ENCODE measurements at regions not wholly inside any gene's neighbourhood (a gene's known extent, or its start where the extent isn't known, plus 50 kb on each side); places are given as distances from the start of the nearest gene placed in this dataset.

DNA sequence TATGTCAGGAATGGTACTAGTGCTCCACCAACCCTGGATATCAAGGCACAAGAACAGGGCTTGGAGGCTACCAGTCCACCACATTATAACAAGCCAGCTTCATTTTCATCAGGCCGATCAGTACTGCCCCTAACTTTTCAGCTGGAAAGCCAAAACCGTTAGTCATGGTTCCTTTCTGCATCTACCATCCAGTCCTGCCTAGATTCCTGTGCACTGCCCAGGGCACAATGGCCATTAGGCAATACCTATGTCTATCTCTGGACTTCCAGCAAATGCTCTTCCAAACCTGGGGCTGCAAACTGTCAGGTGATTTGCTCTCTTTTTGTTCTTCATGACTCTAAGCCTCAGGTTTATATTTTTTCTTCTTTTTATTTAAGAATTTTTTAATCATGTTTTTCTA is 937.7 kb downstream of the SORCS1 start:
- H3K36me3 ChIP-seq (ENCODE audit: insufficient read depth, low read length): no peaks in the 10 kb centered on the region
- no peak overlapping the region for H3K27ac ChIP-seq (ENCODE audit: low read depth, low read length)
- H3K27me3 ChIP-seq (ENCODE audit: control insufficient read depth in 1 of 2, insufficient read depth in 2 of 2, low read length in 2 of 2): no peaks in the 10 kb centered on the region
- no peaks in the 10 kb centered on the region for H3K4me1 ChIP-seq (ENCODE audit: insufficient read depth, low read length)
- no peaks in the 10 kb centered on the region for H3K9me3 ChIP-seq (ENCODE audit: low read length)
- H3K4me3 ChIP-seq (ENCODE audit: low read depth in 1 of 2, low read length in 2 of 2): no peak overlapping the region
- H3K9ac ChIP-seq (ENCODE audit: low read length): no peak overlapping the region

DNA sequence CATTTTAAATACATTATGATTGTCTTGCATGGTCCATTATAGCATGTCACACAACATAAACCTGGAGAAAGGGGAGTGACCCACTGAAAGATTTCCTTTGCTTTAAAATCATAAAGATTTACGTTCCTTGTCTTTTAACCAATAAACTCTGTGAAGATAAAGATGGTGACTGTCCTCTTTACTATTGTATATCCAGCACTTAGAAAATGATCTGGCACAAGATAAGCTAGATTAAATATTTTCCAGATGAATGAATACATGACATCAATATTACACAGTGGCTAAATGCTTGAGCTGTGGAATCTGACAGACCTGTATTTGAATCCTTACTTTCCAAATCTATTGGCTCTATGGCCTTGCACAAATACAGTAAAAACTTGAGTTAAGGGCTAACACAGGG is 938.4 kb downstream of the SORCS1 start:
- no peaks in the 10 kb centered on the region for H3K4me1 ChIP-seq (ENCODE audit: insufficient read depth, low read length)
- no peaks in the 10 kb centered on the region for H3K27me3 ChIP-seq (ENCODE audit: control insufficient read depth in 1 of 2, insufficient read depth in 2 of 2, low read length in 2 of 2)
- no peak overlapping the region for H3K27ac ChIP-seq (ENCODE audit: low read depth, low read length)
- H3K4me3 ChIP-seq (ENCODE audit: low read depth in 1 of 2, low read length in 2 of 2): no peak overlapping the region
- no peak overlapping the region for H3K9ac ChIP-seq (ENCODE audit: low read length)
- H3K9me3 ChIP-seq (ENCODE audit: low read length): no peaks in the 10 kb centered on the region
- no peaks in the 10 kb centered on the region for H3K36me3 ChIP-seq (ENCODE audit: insufficient read depth, low read length)

GRCh38 chr10:106224676-106225075 is 939.8 kb downstream of the SORCS1 start:
- Histone ChIP-seq H3K9me3 (ENCODE audit: low read length) (no peaks in the 10 kb centered on the region), H3K27me3 (ENCODE audit: control insufficient read depth in 1 of 2, insufficient read depth in 2 of 2, low read length in 2 of 2) (no peaks in the 10 kb centered on the region), H3K27ac (ENCODE audit: low read depth, low read length) (no peak overlapping the region), H3K4me1 (ENCODE audit: insufficient read depth, low read length) (no peaks in the 10 kb centered on the region), H3K4me3 (ENCODE audit: low read depth in 1 of 2, low read length in 2 of 2) (no peak overlapping the region), H3K9ac (ENCODE audit: low read length) (no peak overlapping the region), H3K36me3 (ENCODE audit: insufficient read depth, low read length) (no peaks in the 10 kb centered on the region)

GRCh38 chr10:106217627-106218026 is 946.9 kb downstream of the SORCS1 start:
- Histone ChIP-seq H3K9me3 (ENCODE audit: low read length) (no peaks in the 10 kb centered on the region), H3K27ac (ENCODE audit: low read depth, low read length) (no peak overlapping the region), H3K9ac (ENCODE audit: low read length) (no peak overlapping the region), H3K36me3 (ENCODE audit: insufficient read depth, low read length) (no peaks in the 10 kb centered on the region), H3K4me3 (ENCODE audit: low read depth in 1 of 2, low read length in 2 of 2) (no peak overlapping the region), H3K27me3 (ENCODE audit: control insufficient read depth in 1 of 2, insufficient read depth in 2 of 2, low read length in 2 of 2) (no peaks in the 10 kb centered on the region), H3K4me1 (ENCODE audit: insufficient read depth, low read length) (no peaks in the 10 kb centered on the region)

DNA sequence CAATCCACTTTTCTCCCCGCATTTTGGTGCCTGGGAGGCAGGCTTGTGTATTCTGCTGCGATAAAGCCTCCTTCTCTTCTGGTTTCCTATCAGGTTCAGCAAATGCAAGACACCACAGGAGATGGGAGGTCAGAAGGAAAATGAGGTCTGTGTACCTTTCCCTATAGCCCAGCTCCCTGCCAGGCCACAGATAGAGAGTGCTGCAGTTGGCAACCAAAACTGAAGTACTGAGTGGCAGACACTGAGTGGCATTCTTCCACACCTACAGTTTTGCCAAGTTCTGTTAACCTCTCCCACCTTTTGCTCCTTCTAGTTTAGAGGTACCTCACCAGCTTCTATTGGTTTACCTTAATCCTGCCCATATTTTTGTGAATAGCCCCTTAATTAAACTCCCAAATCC is 948.4 kb downstream of the SORCS1 start:
- Histone ChIP-seq H3K36me3 (ENCODE audit: insufficient read depth, low read length) (no peaks in the 10 kb centered on the region), H3K4me3 (ENCODE audit: low read depth in 1 of 2, low read length in 2 of 2) (no peak overlapping the region), H3K27ac (ENCODE audit: low read depth, low read length) (no peak overlapping the region), H3K4me1 (ENCODE audit: insufficient read depth, low read length) (no peaks in the 10 kb centered on the region), H3K9ac (ENCODE audit: low read length) (no peak overlapping the region), H3K27me3 (ENCODE audit: control insufficient read depth in 1 of 2, insufficient read depth in 2 of 2, low read length in 2 of 2) (no peaks in the 10 kb centered on the region), H3K9me3 (ENCODE audit: low read length) (no peaks in the 10 kb centered on the region)

- H3K4me3 ChIP-seq (ENCODE audit: low read depth in 1 of 2, low read length in 2 of 2): no peak overlapping the region
- H3K4me1 ChIP-seq (ENCODE audit: insufficient read depth, low read length): no peaks in the 10 kb centered on the region
- no peaks in the 10 kb centered on the region for H3K36me3 ChIP-seq (ENCODE audit: insufficient read depth, low read length)
- H3K9ac ChIP-seq (ENCODE audit: low read length): no peak overlapping the region
- H3K27me3 ChIP-seq (ENCODE audit: control insufficient read depth in 1 of 2, insufficient read depth in 2 of 2, low read length in 2 of 2): no peaks in the 10 kb centered on the region
- H3K9me3 ChIP-seq (ENCODE audit: low read length): no peaks in the 10 kb centered on the region
- H3K27ac ChIP-seq (ENCODE audit: low read depth, low read length): no peak overlapping the region
Observed at GRCh38 chr10:106214243-106214642, 950.3 kb downstream of the SORCS1 start.

DNA sequence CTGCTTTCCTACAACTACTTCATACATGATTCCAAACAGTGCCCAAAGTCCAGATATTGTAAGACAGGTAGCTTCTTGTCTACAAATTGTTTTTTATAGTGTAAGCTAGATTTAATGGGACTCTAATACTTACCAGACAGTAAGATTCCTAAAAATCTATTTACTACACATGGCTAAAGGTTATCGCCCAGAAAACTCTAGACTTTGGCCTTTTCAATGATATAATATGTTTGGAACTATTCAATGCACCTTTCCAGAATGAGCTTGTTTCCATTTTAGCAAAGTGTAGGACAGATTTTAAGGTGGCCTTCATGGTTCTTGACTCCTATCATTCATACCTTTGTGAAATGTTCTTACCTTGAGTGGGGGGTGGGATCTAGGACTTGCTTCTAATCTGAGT is 951.0 kb downstream of the SORCS1 start:
- H3K36me3 ChIP-seq (ENCODE audit: insufficient read depth, low read length): no peaks in the 10 kb centered on the region

DNA sequence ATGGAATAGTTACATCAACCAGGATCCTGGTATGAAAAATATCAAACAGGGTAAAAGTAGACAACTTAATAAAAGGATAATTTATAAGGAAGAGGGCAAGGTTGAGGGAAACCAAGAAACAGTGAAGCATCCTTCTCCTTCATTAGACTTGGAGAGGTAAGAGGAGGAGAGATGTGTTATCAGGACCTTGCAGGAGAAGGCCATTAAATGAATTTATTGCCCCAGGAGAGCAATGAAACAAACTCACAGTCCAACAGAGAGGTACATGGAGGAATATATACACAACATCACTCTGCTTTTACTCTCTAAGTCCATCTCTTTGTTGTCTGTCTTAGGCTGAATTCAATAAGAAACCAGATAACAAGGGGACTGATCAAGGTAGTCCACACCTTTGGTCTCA is 966.2 kb downstream of the SORCS1 start:
- Histone ChIP-seq H3K9me3 (ENCODE audit: low read length) (no peaks in the 10 kb centered on the region), H3K4me1 (ENCODE audit: insufficient read depth, low read length) (no peaks in the 10 kb centered on the region), H3K27ac (ENCODE audit: low read depth, low read length) (no peak overlapping the region), H3K4me3 (ENCODE audit: low read depth in 1 of 2, low read length in 2 of 2) (no peak overlapping the region), H3K9ac (ENCODE audit: low read length) (no peak overlapping the region), H3K36me3 (ENCODE audit: insufficient read depth, low read length) (no peaks in the 10 kb centered on the region), H3K27me3 (ENCODE audit: control insufficient read depth in 1 of 2, insufficient read depth in 2 of 2, low read length in 2 of 2) (no peaks in the 10 kb centered on the region)

More for the DNA sequence above, 951.0 kb downstream of the SORCS1 start:
- Histone ChIP-seq H3K9me3 (ENCODE audit: low read length) (no peaks in the 10 kb centered on the region), H3K4me1 (ENCODE audit: insufficient read depth, low read length) (no peaks in the 10 kb centered on the region), H3K9ac (ENCODE audit: low read length) (no peak overlapping the region), H3K27ac (ENCODE audit: low read depth, low read length) (no peak overlapping the region), H3K27me3 (ENCODE audit: control insufficient read depth in 1 of 2, insufficient read depth in 2 of 2, low read length in 2 of 2) (no peaks in the 10 kb centered on the region), H3K4me3 (ENCODE audit: low read depth in 1 of 2, low read length in 2 of 2) (no peak overlapping the region)

DNA sequence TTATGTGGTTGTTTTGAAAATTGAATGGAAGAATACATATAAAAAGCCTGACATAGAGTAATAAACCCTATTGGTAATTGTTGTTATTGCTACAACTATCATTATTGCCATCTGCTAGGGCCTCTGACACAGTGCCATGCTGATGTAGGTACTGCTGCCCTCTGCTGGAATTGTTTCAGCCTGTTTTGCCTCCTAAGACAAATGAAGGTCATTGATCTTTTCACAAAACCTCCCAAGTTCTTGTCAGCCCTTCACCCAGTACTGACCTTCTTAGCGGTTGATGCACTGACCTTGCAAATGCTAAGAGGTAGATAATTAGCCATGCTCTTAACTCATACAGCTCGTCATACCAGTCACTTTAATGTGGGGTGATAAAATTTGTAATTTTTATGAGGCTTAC is 975.2 kb downstream of the SORCS1 start:
- Histone ChIP-seq H3K27me3 (ENCODE audit: control insufficient read depth in 1 of 2, insufficient read depth in 2 of 2, low read length in 2 of 2) (no peaks in the 10 kb centered on the region), H3K36me3 (ENCODE audit: insufficient read depth, low read length) (no peaks in the 10 kb centered on the region), H3K27ac (ENCODE audit: low read depth, low read length) (no peak overlapping the region), H3K4me1 (ENCODE audit: insufficient read depth, low read length) (no peaks in the 10 kb centered on the region), H3K4me3 (ENCODE audit: low read depth in 1 of 2, low read length in 2 of 2) (no peak overlapping the region), H3K9me3 (ENCODE audit: low read length) (no peaks in the 10 kb centered on the region), H3K9ac (ENCODE audit: low read length) (no peak overlapping the region)

DNA sequence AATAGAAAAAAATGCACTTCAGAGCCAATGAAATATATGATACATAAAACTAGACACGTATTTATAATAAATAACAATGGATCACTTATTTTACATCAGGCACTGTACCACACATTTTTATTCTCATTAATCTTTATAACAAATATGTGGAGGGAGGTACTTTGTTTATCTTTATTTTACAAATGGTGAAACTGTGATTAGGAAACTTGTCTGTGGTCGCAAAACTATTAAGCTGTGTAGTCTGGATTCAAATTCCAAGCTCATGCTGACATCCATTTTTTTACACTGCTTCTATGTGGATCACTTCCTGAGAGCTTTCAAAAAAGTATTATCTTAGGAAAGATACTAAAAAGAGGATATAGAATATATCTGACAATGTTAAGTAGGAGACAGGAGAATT is 978.6 kb downstream of the SORCS1 start:
- Histone ChIP-seq H3K36me3 (ENCODE audit: insufficient read depth, low read length) (no peaks in the 10 kb centered on the region), H3K9me3 (ENCODE audit: low read length) (no peaks in the 10 kb centered on the region), H3K9ac (ENCODE audit: low read length) (no peak overlapping the region), H3K27ac (ENCODE audit: low read depth, low read length) (no peak overlapping the region), H3K4me1 (ENCODE audit: insufficient read depth, low read length) (no peaks in the 10 kb centered on the region), H3K4me3 (ENCODE audit: low read depth in 1 of 2, low read length in 2 of 2) (no peak overlapping the region), H3K27me3 (ENCODE audit: control insufficient read depth in 1 of 2, insufficient read depth in 2 of 2, low read length in 2 of 2) (no peaks in the 10 kb centered on the region)

DNA sequence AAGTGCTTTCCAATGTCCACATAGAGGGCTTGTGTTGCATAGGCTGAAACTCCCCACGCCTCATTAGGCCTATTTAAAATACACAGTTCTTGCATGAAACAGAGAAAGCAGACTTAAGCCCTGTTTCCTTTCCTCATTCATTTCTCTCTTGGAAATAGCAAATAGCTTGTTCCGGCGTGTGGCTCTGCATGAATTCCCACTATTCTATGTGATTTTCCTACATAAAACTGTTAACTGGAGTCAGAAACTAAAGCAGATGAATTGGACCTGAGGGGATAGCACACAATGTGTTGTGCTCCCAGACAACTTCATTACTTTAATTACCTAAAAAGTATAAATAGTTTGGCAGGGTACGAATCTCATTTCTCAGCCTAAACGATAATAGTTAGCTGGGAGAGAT is 981.5 kb downstream of the SORCS1 start:
- Histone ChIP-seq H3K27ac (ENCODE audit: low read depth, low read length) (no peak overlapping the region), H3K36me3 (ENCODE audit: insufficient read depth, low read length) (no peaks in the 10 kb centered on the region), H3K4me1 (ENCODE audit: insufficient read depth, low read length) (no peaks in the 10 kb centered on the region), H3K27me3 (ENCODE audit: control insufficient read depth in 1 of 2, insufficient read depth in 2 of 2, low read length in 2 of 2) (no peaks in the 10 kb centered on the region), H3K9me3 (ENCODE audit: low read length) (no peaks in the 10 kb centered on the region), H3K9ac (ENCODE audit: low read length) (no peak overlapping the region), H3K4me3 (ENCODE audit: low read depth in 1 of 2, low read length in 2 of 2) (no peak overlapping the region)

DNA sequence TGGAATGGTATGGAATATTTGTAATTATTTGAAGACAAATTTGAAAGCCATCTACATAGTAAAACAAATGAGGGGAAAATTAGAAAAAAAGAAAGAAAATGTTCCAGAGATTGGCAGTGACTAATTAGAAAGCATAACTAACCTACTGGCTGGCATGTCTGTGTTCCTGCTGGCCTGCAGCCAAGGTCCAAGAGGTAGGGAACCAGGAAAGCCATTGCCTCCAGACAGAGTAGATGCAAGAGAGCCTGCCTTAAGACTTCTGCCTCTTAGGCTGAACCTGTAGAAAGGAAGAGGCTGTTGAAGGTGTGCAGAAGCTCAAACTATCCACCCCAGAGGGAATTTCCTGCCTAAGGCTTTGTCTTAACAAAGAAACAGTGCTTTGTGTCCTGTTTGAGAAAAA is 982.0 kb downstream of the SORCS1 start:
- Histone ChIP-seq H3K27me3 (ENCODE audit: control insufficient read depth in 1 of 2, insufficient read depth in 2 of 2, low read length in 2 of 2) (no peaks in the 10 kb centered on the region), H3K27ac (ENCODE audit: low read depth, low read length) (no peak overlapping the region), H3K36me3 (ENCODE audit: insufficient read depth, low read length) (no peaks in the 10 kb centered on the region), H3K9me3 (ENCODE audit: low read length) (no peaks in the 10 kb centered on the region), H3K4me3 (ENCODE audit: low read depth in 1 of 2, low read length in 2 of 2) (no peak overlapping the region), H3K4me1 (ENCODE audit: insufficient read depth, low read length) (no peaks in the 10 kb centered on the region), H3K9ac (ENCODE audit: low read length) (no peak overlapping the region)
